Cardiac muscle cell (in vitro differentiated cells and primary cell): ENCODE measurements at regions not wholly inside any gene's neighbourhood (a gene's known extent, or its start where the extent isn't known, plus 50 kb on each side); places are given as distances from the start of the nearest gene placed in this dataset.

ENCODE experiments used
- DNase-seq, 2 donors: peaks; one replicate each; pipeline versions ENCODE4 v3.0.0 to v3.0.0-alpha.2; 2010 to 2017; ENCODE audit warnings: low read depth in 1 of 2, low spot score in 1 of 2
- H3K27ac ChIP-seq: fragments of 200-600 bp; sonication (generic); 2 replicates; pipeline ENCODE4 v1.5.1; 2016
- H3K27me3 ChIP-seq: fragments of 200-600 bp; sonication (generic); 2 replicates; pipeline ENCODE4 v1.6.0; 2016; ENCODE audit warnings: control low read depth
- H3K36me3 ChIP-seq: fragments of 200-600 bp; sonication (generic); 2 replicates; pipeline ENCODE4 v1.5.1; 2016; ENCODE audit warnings: control low read depth
- H3K4me1 ChIP-seq: fragments of 200-600 bp; sonication (generic); 2 replicates; pipeline ENCODE4 v1.8.1; 2017; ENCODE audit warnings: low read depth, mild to moderate bottlenecking, mixed run types
- H3K4me3 ChIP-seq: fragments of 200-600 bp; sonication (generic); 2 replicates; pipeline ENCODE4 v1.5.1; 2016; ENCODE audit warnings: mild to moderate bottlenecking
- H3K9me3 ChIP-seq: fragments of 200-600 bp; sonication (generic); 2 replicates; pipeline ENCODE4 v1.5.1; 2017; ENCODE audit warnings: low read depth, mild to moderate bottlenecking, control low read depth
- TF ChIP-seq, protein P1 (sequence below): IDR thresholded peaks from 2 replicates; pipeline ENCODE4 v1.5.1; 2012; ENCODE audit warnings: low read depth, mild to moderate bottlenecking, low read length

DNA sequence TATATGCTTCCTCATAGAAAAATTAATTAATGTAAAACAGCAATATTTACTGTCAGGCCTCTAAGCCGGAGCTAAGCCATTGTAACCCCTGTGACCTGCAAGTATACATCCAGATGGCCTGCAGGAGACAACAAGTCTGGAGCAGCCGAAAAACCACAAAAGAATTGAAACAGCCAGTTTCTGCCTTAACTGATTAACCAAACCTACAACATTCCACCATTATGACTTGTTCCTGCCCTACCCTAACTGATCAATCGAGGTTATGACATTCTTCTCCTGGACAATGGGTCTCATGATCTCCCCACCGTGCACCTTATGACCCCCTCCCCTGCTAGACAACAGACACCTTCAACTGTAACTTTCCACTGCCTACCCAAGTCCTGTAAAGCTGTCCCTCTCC, 205.8 kb upstream of the DUSP10 start:
- TF ChIP-seq, protein P1, sequence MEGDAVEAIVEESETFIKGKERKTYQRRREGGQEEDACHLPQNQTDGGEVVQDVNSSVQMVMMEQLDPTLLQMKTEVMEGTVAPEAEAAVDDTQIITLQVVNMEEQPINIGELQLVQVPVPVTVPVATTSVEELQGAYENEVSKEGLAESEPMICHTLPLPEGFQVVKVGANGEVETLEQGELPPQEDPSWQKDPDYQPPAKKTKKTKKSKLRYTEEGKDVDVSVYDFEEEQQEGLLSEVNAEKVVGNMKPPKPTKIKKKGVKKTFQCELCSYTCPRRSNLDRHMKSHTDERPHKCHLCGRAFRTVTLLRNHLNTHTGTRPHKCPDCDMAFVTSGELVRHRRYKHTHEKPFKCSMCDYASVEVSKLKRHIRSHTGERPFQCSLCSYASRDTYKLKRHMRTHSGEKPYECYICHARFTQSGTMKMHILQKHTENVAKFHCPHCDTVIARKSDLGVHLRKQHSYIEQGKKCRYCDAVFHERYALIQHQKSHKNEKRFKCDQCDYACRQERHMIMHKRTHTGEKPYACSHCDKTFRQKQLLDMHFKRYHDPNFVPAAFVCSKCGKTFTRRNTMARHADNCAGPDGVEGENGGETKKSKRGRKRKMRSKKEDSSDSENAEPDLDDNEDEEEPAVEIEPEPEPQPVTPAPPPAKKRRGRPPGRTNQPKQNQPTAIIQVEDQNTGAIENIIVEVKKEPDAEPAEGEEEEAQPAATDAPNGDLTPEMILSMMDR: no peak
- no peaks in the 10 kb centered on the region for H3K4me1 ChIP-seq
- DNase-seq: no peak
- no peak overlapping the region for H3K4me3 ChIP-seq
- no peaks in the 10 kb centered on the region for H3K9me3 ChIP-seq
- no peaks in the 10 kb centered on the region for H3K36me3 ChIP-seq
- H3K27ac ChIP-seq: no peak overlapping the region
- no peaks in the 10 kb centered on the region for H3K27me3 ChIP-seq

DNA sequence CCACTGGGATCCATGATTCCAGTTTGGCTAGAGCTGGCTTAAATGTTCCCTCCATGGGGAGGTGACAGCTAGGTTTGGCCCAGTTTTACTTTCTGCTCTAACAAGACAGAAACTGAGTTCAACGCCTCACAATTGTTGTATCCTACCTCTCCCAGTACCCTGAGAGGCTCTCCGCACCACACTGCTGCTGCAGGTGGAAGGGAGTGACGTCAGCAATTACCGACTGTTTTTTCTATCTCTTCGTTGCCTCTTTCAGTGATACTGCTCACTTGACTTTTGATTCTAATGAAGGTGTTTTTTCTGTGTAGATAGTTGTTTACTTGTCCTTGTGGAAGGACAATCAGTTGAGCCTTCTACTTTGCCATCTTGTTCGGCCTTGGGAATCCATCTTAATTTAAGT, 204.9 kb upstream of the DUSP10 start:
- H3K9me3 ChIP-seq: no peaks in the 10 kb centered on the region
- H3K27me3 ChIP-seq: no peaks in the 10 kb centered on the region
- H3K4me3 ChIP-seq: no peak overlapping the region
- H3K27ac ChIP-seq: no peak overlapping the region
- H3K36me3 ChIP-seq: no peaks in the 10 kb centered on the region
- no peaks in the 10 kb centered on the region for H3K4me1 ChIP-seq
- DNase-seq: no peak
- TF ChIP-seq, protein P1: no peak

DNA sequence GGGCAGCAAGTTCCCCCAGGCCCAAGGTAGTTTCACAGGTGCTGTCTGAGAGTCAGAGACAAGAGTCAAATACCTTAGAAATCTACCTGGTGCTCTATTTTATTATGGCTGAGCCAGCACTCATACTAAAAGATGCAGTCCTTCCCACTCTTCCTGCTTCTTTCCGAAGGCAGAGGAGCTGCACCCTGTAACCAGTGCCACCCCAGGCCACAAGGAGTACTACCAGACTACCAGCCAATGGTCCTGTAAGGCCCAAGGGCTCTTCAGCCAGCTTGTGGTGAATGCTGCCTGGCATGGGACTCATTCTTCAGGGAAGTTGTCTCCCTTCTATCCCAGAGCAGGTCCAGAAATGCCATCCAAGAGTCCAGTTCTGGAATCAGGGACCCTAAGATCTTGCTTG, 203.8 kb upstream of the DUSP10 start:
- no peak for DNase-seq
- Histone ChIP-seq H3K27me3 (no peaks in the 10 kb centered on the region), H3K27ac (no peak overlapping the region), H3K36me3 (no peaks in the 10 kb centered on the region), H3K4me3 (no peak overlapping the region), H3K4me1 (no peaks in the 10 kb centered on the region), H3K9me3 (no peaks in the 10 kb centered on the region)
- TF ChIP-seq, protein P1: no peak

DNA sequence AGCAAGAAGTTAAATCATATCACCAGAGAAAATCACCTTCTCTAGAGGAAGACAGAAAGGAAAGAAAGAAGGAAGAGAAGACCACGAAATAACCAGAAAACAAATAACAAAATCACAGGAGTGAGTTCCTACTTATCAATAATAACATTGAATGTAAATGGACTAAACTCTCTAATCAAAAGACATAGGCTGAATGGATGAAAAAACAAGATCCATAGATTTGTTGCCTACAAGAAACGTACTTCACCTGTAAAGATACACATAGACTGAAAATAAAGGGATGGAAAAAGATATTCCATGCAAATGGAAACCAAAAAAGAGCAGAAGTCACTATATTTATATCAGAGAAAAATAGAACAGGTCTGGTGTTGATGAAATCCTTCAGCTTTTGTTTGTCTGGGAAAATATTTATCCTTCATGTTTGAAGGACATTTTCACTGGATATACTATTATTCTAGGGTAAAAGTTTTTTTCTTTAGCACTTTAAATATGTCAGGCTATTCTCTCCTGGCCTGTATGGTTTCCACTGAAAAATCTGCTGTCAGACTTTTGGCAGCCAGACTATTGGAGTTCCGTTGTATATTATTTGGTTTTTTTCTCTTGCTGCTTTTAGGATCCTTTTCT, 202.5 kb upstream of the DUSP10 start:
- H3K4me3 ChIP-seq: no peak overlapping the region
- H3K4me1 ChIP-seq: no peaks in the 10 kb centered on the region
- no peak for DNase-seq
- TF ChIP-seq, protein P1: no peak
- no peak overlapping the region for H3K27ac ChIP-seq
- no peaks in the 10 kb centered on the region for H3K27me3 ChIP-seq
- no peaks in the 10 kb centered on the region for H3K9me3 ChIP-seq
- H3K36me3 ChIP-seq: no peaks in the 10 kb centered on the region

DNA sequence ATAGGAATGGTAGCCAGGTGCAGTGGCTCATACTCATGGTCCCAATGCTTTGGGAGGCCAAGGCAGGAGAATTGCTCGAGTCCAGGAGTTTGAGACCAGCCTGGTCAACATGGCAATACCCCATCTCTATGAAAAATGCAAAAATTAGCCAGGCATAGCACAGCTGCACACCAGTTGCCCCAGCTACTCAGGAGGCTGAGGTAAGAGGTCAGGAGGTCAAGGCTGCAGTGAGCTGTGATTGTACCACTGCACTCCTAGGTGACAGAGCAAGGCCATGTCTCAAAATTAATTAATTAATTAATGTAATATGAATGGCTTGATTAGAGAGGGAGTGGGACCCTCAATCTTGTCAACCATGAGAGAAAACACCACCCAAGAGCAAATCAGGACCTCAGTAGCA, 198.7 kb upstream of the DUSP10 start:
- Histone ChIP-seq H3K27ac (no peak overlapping the region), H3K4me1 (no peaks in the 10 kb centered on the region), H3K36me3 (no peaks in the 10 kb centered on the region), H3K27me3 (no peaks in the 10 kb centered on the region), H3K4me3 (no peak overlapping the region), H3K9me3 (no peaks in the 10 kb centered on the region)
- TF ChIP-seq, protein P1: no peak
- no peak for DNase-seq
